ENCODE measurements at regions not wholly inside any gene's neighbourhood (a gene's known extent, or its start where the extent isn't known, plus 50 kb on each side); places are given as distances from the start of the nearest gene placed in this dataset.

DNA sequence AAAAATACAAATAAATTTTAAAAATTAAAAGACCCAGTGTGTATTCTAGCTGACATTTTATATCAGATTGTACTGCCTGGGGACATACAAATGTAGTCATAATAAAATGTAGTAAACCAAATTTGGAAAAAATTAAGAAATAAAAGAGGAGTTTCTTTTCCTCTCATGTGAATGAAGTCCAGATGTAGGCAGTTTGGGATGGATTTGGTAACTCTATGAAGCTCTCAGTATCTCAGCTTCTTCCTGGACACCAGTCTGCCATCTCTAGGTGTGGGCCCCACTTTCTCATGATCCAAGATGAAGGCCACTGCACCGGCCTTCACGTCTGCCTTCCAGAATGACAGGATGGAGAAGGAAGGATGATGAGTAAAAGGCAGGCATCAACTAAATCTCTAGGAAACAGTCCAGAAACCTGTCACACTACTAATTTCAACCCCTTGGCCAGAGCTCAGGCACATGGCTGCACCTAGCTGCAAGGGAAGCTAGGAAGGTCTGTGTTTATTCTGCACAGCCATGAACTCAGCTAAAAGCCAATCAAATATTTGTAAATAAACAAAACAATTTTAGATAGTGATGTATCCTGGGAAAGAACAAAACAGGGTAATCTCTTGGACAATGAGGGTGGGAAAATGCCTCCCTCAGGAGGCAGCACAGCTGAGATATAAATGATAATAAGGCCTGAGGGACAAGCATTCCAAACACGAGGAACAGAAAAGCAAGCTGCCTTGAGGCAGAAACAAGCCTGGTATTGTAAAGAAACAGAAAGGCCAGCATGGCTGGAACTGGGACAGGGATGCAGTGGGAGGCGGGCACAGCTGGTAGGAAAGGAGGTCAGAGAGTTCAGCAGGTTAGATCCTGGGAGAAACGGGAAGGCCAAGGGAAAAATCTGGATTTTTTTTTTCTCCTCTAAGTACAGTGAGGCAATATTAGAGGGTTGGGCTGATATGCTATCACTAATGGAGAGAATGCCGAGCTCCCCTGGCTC, 88.5 kb upstream of the PTPN1 start:
- POLR2A ChIA-PET = interaction anchor here (0.6 to 1.6 kb wide), 3 partner anchors 10 to 242 kb away, joined by 3 read pairs; no protein-coding TSS in a partner anchor
- intact Hi-C loops (cut with micrococcal nuclease) = no loop called here
- Mint-ChIP-seq H3K36me3 (ENCODE audit: low read depth) (no peaks in the 10 kb centered on the region), H3K27me3 (no peaks in the 10 kb centered on the region), H3K4me1 (ENCODE audit: low read depth) (no peaks in the 10 kb centered on the region), H3K4me3 (no peak overlapping the region), H3K27ac (no peak overlapping the region), H3K9me3 (no peaks in the 10 kb centered on the region)
- TF ChIP-seq, protein P1, sequence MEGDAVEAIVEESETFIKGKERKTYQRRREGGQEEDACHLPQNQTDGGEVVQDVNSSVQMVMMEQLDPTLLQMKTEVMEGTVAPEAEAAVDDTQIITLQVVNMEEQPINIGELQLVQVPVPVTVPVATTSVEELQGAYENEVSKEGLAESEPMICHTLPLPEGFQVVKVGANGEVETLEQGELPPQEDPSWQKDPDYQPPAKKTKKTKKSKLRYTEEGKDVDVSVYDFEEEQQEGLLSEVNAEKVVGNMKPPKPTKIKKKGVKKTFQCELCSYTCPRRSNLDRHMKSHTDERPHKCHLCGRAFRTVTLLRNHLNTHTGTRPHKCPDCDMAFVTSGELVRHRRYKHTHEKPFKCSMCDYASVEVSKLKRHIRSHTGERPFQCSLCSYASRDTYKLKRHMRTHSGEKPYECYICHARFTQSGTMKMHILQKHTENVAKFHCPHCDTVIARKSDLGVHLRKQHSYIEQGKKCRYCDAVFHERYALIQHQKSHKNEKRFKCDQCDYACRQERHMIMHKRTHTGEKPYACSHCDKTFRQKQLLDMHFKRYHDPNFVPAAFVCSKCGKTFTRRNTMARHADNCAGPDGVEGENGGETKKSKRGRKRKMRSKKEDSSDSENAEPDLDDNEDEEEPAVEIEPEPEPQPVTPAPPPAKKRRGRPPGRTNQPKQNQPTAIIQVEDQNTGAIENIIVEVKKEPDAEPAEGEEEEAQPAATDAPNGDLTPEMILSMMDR (IDR thresholded peaks at IDR 0.05) = no peak
- ATAC-seq (no peak), DNase-seq (no peak)
- CTCF ChIA-PET = no interaction called here

DNA sequence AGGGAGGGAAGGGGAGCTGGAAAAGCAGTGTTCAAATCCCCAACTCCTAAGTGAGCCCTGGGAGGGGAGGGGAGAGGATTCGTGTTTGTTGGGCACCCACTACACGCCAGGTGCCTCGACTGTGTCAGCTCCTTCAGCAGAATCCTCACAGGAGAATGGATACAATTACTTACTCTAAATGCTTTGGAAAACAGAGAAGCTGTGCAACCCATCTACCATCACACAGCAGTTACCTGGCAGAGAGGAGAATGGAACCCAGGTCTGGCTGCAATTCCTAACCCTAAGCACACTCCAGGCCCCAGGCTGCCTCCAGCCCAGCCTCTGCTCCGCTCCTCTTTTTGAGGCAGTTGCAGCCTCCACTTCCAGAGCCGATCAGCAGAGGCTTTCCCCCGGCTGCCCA, 86.4 kb upstream of the PTPN1 start:
- intact Hi-C loops (cut with micrococcal nuclease) = no loop called here
- ChIA-PET POLR2A (interaction anchor here (0.9 kb wide), 1 partner anchor 12 kb away, joined by 3 read pairs; no protein-coding TSS in a partner anchor), CTCF (no interaction called here)
- Mint-ChIP-seq H3K4me1 (ENCODE audit: low read depth) (no peaks in the 10 kb centered on the region), H3K9me3 (no peaks in the 10 kb centered on the region), H3K36me3 (ENCODE audit: low read depth) (no peaks in the 10 kb centered on the region), H3K27me3 (no peaks in the 10 kb centered on the region), H3K27ac (no peak overlapping the region), H3K4me3 (no peak overlapping the region)
- TF ChIP-seq, protein P1 (IDR thresholded peaks at IDR 0.05) = no peak
- ATAC-seq = no peak
- DNase-seq = no peak

DNA sequence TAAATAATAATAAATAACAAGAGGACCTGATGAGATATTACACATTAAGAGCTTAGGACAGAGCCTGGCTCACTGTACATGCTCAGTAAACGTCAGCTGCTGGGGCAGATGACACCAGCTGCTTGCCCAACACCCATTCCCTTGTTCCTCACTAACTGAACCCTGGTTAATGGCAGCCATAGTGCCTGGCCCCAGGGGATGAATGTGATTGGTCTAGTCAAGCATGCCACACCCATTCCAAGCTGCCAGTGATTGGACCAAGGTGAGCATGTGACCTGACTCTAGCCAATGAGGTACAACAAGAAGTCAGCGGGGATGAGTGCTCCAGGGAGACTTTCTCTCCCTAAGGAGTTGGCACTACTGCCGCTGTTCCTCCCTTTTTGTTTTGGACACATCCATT, 85.1 kb upstream of the PTPN1 start:
- no peak overlapping the region for H3K4me3 Mint-ChIP-seq
- ATAC-seq (peak; percentile 34), DNase-seq (peak; percentile 15)
- ChIA-PET CTCF (interaction anchor here (1.1 kb wide), 1 partner anchor 239 kb away, joined by 3 read pairs; no protein-coding TSS in a partner anchor), POLR2A (interaction anchor here (1.0 to 1.2 kb wide), 2 partner anchors 27 to 445 kb away, joined by 3 read pairs; no protein-coding TSS in a partner anchor)
- H3K27ac Mint-ChIP-seq = no peak overlapping the region
- intact Hi-C loops (cut with micrococcal nuclease) = no loop called here
- TF ChIP-seq, protein P1 (IDR thresholded peaks at IDR 0.05) = no peak
- H3K9me3 Mint-ChIP-seq = no peaks in the 10 kb centered on the region
- no peaks in the 10 kb centered on the region for H3K4me1 Mint-ChIP-seq (ENCODE audit: low read depth)
- no peaks in the 10 kb centered on the region for H3K27me3 Mint-ChIP-seq
- no peaks in the 10 kb centered on the region for H3K36me3 Mint-ChIP-seq (ENCODE audit: low read depth)

DNA sequence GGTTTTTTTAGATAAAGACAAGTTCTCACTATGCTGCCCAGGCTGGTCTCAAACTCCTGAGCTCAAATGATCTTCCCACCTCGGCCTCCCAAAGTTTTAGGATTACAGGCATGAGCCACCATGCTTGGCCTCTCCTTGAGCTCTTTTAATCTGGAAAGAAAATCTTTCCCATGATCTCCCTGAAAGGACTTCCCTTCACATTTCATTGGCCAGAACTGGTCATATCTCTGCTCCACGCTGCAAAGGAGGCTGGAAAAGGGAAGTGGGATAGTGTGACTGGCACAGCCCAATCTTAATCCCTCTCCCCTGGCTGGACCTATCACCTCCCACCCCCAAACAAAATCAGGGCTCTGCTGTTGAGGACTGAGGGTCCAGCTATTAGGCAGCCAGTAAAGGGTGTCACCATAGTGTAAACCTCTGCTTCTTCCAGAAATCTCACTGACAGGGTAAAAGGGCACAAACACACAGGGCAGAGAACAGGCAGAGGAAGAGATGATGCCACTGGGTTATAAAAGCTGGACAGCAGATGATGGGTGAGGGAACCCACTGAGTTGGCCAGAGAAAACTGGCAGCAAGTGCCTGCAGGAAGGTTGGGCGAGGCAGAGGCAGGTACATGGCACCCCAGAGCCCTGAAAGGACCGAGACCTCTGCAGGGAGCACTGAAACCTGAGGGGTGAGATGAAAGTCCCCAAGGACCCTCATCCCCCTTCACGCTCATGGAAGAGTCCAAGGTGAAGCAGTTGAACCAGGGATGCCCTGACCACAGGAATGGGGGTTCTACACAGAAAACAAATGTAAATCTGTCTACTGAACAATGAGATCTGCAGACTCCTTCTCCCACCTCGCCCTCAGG, 83.1 kb upstream of the PTPN1 start:
- TF ChIP-seq, protein P1 (IDR thresholded peaks at IDR 0.05) = no peak
- intact Hi-C loops (cut with micrococcal nuclease) = no loop called here
- Mint-ChIP-seq H3K4me1 (ENCODE audit: low read depth) (no peaks in the 10 kb centered on the region), H3K27me3 (no peaks in the 10 kb centered on the region), H3K36me3 (ENCODE audit: low read depth) (no peaks in the 10 kb centered on the region), H3K4me3 (no peak overlapping the region), H3K27ac (no peak overlapping the region), H3K9me3 (no peaks in the 10 kb centered on the region)
- POLR2A ChIA-PET = no interaction called here
- CTCF ChIA-PET = no interaction called here
- DNase-seq (no peak), ATAC-seq (no peak)
